Brain microvascular endothelial cell (primary cell): ENCODE measurements at regions not wholly inside any gene's neighbourhood (a gene's known extent, or its start where the extent isn't known, plus 50 kb on each side); places are given as distances from the start of the nearest gene placed in this dataset.

Experiments
- DNase-seq: peaks from one replicate; pipeline ENCODE4 v3.0.0-alpha.2; 2020
- H3K27ac ChIP-seq: fragments of 250-450 bp; sonication (Bioruptor Pico); 2 replicates; pipeline ENCODE4 v1.5.1; 2020; ENCODE audit warnings: mild to moderate bottlenecking, moderate library complexity
- H3K27me3 ChIP-seq: fragments of 250-450 bp; sonication (Bioruptor Pico); replicated peaks from 2 replicates; pipeline ENCODE4 v1.5.1; 2020; ENCODE audit warnings: mild to moderate bottlenecking
- H3K36me3 ChIP-seq: fragments of 250-450 bp; sonication (Bioruptor Pico); replicated peaks from 2 replicates; pipeline ENCODE4 v1.5.1; 2020; ENCODE audit warnings: mild to moderate bottlenecking
- H3K4me3 ChIP-seq: 2 replicates; pipeline ENCODE4 v1.5.1; 2011; ENCODE audit warnings: low read depth, mild to moderate bottlenecking, control low read depth, low read length, moderate library complexity
- in situ Hi-C: cut with HindIII; loops from 2 replicates; pipeline ENCODE4 v1.10.0; 2017; ENCODE audit warnings: low sequenced_read_pairs, low pct_ligation_motif_present
- TF ChIP-seq, protein P1 (sequence below): IDR thresholded peaks from 2 replicates; pipeline ENCODE4 v1.5.1; 2011; ENCODE audit warnings: low read depth, mild to moderate bottlenecking, moderate library complexity, low read length, control low read depth, inconsistent platforms; ENCODE audit errors: missing control alignments

DNA sequence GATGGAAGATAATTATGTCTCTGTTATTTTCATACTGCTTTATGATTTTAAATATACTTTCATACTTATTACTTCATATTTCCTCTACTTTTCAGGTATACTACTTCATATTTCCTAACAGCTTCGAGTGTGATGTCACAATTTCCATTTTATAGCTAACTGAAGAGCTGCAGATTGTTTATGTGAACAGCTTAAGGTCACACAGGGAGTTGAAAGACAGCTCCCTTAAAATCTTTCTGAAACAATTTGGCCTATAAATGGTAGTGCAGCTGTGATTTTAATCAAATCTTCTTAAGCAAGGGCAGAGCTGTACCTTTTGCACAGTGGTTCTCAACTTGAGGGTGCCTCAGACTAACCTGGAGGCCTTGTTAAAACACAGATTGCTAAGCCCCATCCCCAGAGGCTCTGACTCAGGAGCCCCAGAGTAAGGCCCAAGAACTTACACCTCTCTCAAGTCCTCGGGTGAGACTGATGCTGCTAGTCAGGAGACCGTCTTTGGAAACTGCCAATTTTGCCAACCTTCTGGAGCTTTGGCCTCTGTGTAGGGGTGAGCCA lies 347.0 kb upstream of the HSF2 start:
- Histone ChIP-seq H3K27me3 (no peaks in the 10 kb centered on the region), H3K36me3 (no peaks in the 10 kb centered on the region), H3K4me3 (no peak overlapping the region), H3K27ac (no peak overlapping the region)
- no peak for DNase-seq
- in situ Hi-C loops: no loop called here
- TF ChIP-seq, protein P1, sequence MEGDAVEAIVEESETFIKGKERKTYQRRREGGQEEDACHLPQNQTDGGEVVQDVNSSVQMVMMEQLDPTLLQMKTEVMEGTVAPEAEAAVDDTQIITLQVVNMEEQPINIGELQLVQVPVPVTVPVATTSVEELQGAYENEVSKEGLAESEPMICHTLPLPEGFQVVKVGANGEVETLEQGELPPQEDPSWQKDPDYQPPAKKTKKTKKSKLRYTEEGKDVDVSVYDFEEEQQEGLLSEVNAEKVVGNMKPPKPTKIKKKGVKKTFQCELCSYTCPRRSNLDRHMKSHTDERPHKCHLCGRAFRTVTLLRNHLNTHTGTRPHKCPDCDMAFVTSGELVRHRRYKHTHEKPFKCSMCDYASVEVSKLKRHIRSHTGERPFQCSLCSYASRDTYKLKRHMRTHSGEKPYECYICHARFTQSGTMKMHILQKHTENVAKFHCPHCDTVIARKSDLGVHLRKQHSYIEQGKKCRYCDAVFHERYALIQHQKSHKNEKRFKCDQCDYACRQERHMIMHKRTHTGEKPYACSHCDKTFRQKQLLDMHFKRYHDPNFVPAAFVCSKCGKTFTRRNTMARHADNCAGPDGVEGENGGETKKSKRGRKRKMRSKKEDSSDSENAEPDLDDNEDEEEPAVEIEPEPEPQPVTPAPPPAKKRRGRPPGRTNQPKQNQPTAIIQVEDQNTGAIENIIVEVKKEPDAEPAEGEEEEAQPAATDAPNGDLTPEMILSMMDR: no peak

DNA sequence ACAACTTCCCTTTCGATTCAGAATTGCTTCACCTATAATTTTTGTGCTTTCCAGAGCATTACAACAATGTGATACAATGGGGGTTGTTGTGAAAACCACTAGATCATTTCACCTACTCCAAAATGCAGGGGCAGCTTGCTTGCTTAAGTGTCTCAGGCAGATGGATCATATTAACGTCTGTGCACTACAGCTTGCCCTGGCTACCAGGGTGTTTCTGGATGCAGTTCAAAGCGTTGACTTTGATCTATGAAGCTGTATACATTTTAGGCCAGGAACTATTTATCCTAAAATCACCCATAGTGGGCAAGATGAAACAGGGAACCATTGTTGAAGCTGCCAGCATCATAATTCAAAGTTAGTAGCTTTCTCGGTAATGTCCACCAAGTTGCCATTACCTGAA lies 339.5 kb upstream of the HSF2 start:
- Histone ChIP-seq H3K27ac (no peak overlapping the region), H3K4me3 (no peak overlapping the region), H3K27me3 (no peaks in the 10 kb centered on the region), H3K36me3 (no peaks in the 10 kb centered on the region)
- TF ChIP-seq, protein P1: no peak
- in situ Hi-C loops: no loop called here
- no peak for DNase-seq

DNA sequence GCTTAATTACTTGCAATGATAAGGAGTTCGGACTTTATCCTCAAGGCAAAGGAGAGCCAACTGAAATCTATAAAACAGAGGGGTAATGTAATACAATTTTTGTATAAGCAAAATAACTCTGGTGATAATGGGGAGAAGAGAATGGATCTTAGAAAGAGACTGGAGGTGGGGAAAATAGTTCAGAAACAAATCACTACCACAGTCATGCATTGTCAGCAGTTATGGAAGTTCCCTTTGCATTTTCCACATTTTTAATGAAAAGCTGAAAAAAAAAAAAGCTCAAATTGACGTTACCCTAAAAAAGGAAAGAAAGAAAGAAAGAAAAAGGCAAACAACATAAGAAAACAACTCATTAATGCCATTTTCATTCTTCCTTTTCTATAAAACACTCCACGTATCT lies 337.6 kb upstream of the HSF2 start:
- in situ Hi-C loops: no loop called here
- no peak overlapping the region for H3K4me3 ChIP-seq
- H3K27me3 ChIP-seq: no peaks in the 10 kb centered on the region
- TF ChIP-seq, protein P1: no peak
- no peaks in the 10 kb centered on the region for H3K36me3 ChIP-seq
- DNase-seq: no peak
- no peak overlapping the region for H3K27ac ChIP-seq

DNA sequence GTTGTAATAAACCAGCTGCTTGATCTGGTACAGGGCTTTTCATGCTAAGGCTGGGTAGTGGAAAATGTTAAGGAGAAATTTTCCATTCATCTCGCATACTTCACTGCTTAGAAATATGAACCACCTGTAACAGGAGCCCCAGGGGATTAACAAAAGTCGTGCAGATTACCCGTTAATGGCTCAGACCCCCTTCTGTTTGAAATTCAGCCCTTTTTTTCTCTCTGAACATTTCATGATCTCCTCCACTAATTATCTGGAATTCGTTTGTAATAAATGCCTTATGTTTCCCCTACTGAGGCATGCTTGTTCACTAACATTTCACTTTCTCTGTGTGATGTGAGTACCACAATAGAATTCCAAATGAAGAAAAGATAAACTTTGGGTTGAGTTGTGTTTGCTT lies 336.4 kb upstream of the HSF2 start:
- no peaks in the 10 kb centered on the region for H3K27me3 ChIP-seq
- no peak overlapping the region for H3K4me3 ChIP-seq
- TF ChIP-seq, protein P1: no peak
- in situ Hi-C loops: no loop called here
- no peak overlapping the region for H3K27ac ChIP-seq
- no peak for DNase-seq
- no peaks in the 10 kb centered on the region for H3K36me3 ChIP-seq

DNA sequence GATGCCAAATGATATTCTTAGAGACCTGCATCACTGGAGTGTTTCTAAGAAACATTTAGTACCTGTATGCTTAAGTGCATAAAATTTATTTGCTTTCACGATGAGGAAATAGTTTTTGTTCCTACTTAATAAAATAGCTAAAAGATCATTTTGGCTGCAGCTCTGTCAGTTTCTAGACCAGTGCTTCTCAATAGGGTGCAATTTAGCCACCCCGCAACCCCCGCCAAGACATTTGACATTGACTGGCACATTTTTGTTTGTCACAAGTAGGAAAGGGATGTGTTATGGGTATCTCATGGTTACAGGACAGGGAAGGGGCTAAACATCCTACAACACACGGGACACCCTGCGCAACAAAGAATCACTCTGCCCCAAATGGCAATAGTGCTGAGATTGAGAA lies 335.7 kb upstream of the HSF2 start:
- no peak overlapping the region for H3K4me3 ChIP-seq
- H3K27me3 ChIP-seq: no peaks in the 10 kb centered on the region
- no peak for DNase-seq
- in situ Hi-C loops: no loop called here
- TF ChIP-seq, protein P1: no peak
- no peak overlapping the region for H3K27ac ChIP-seq
- no peaks in the 10 kb centered on the region for H3K36me3 ChIP-seq

DNA sequence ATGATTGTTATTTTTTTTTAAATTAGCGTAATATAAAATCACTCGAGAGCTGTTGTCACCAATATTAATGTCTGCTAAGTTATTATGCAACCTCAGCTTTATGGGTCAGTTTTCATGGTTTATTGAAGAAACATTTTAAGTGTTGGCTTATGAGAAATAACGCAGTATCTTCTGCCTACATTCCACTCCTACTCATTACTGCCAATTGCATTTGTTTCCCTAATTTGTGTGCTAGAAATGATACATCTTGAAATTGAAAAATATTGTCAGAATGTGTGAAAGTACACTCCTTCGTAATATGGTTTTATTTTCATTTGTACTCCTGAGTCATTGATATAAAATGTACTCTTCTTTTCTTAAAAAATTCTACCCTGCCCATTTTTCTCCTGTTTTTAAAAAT lies 333.3 kb upstream of the HSF2 start:
- TF ChIP-seq, protein P1: no peak
- DNase-seq: no peak
- in situ Hi-C loops: no loop called here
- no peaks in the 10 kb centered on the region for H3K36me3 ChIP-seq
- H3K27me3 ChIP-seq: no peaks in the 10 kb centered on the region
- H3K4me3 ChIP-seq: no peak overlapping the region
- H3K27ac ChIP-seq: no peak overlapping the region
